ENCODE measurements at regions not wholly inside any gene's neighbourhood (a gene's known extent, or its start where the extent isn't known, plus 50 kb on each side); places are given as distances from the start of the nearest gene placed in this dataset.

DNA sequence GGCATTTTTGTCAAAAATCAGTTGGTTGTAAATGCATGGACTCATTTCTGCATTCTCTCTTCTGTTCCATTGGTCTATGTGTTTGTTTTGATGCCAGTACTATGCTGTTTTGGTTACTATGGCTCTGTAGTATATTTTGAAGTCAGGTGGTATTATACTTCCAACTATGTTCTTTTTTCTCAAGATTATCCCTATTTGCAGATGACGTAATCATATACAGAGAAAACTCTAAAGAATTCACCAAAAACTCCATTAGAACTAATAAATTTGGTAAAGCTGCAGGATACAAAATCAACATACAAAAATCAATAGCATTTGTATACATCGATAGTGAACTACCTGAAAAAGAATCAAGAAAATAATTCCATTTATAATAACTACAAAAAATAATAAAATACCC is 253.1 kb upstream of the NEGR1 start:
- Histone ChIP-seq H3K4me3 (ENCODE audit: control extremely low read depth in 1 of 5, extremely low read depth in 1 of 5, insufficient read depth in 1 of 5, low read depth in 2 of 5, low read length in 4 of 5) (no peak overlapping the region), H3K79me2 (ENCODE audit: control insufficient read depth, insufficient read depth, low read length) (no peaks in the 10 kb centered on the region), H3K27ac (ENCODE audit: low read length in 2 of 2) (no peak overlapping the region), H3K9me3 (ENCODE audit: control extremely low read depth in 1 of 3, control insufficient read depth in 2 of 3, insufficient read depth in 1 of 3, low read length in 2 of 3) (no peaks in the 10 kb centered on the region), H2AFZ (ENCODE audit: insufficient read depth, low read depth, low read length, poor library complexity, severe bottlenecking) (no peak overlapping the region), H3K4me2 (replicated peaks; ENCODE audit: low read depth, low read length, poor library complexity, severe bottlenecking) (no peak overlapping the region), H3K27me3 (replicated peaks in 1 of 4; ENCODE audit: control extremely low read depth in 1 of 4, control insufficient read depth in 3 of 4, insufficient read depth in 4 of 4, low read length in 3 of 4) (no peaks in the 10 kb centered on the region), H3K4me1 (ENCODE audit: control insufficient read depth in 2 of 2, insufficient read depth in 2 of 2, low read length in 2 of 2) (no peaks in the 10 kb centered on the region), H4K20me1 (ENCODE audit: control insufficient read depth, insufficient read depth, low read length, poor library complexity, severe bottlenecking) (no peaks in the 10 kb centered on the region), H3K9ac (ENCODE audit: low read length) (no peak overlapping the region), H3K36me3 (replicated peaks in 1 of 2; ENCODE audit: control extremely low read depth in 1 of 2, control insufficient read depth in 1 of 2, extremely low read depth in 1 of 2, insufficient read depth in 2 of 2, low read length in 1 of 2) (no peaks in the 10 kb centered on the region)
- H3K4me1 Mint-ChIP-seq, result no peaks in the 10 kb centered on the region
- no peak overlapping the region for H3K27ac Mint-ChIP-seq
- H3K9me3 Mint-ChIP-seq (ENCODE audit: insufficient read depth), result peaks cover 3% of the 10 kb centered on the region
- TF ChIP-seq EZH2 (IDR thresholded peaks at IDR 0.05; ENCODE audit: borderline replicate concordance, insufficient read depth, low read depth, low read length, poor library complexity, severe bottlenecking) (no peak), CTCF (IDR thresholded peaks at IDR 0.05) (no peak)
- ChIA-PET CTCF (no interaction called here), POLR2A (no interaction called here)
- DNase-seq (no peak), ATAC-seq (ENCODE audit: low read depth) (no peak)
- no peaks in the 10 kb centered on the region for H3K27me3 Mint-ChIP-seq
- no CpG with 5 or more reads among the region's 2 CpGs for WGBS (ENCODE audit: insufficient coverage)
- intact Hi-C loops (cut with micrococcal nuclease), result no loop called here
- no peak overlapping the region for H3K4me3 Mint-ChIP-seq

DNA sequence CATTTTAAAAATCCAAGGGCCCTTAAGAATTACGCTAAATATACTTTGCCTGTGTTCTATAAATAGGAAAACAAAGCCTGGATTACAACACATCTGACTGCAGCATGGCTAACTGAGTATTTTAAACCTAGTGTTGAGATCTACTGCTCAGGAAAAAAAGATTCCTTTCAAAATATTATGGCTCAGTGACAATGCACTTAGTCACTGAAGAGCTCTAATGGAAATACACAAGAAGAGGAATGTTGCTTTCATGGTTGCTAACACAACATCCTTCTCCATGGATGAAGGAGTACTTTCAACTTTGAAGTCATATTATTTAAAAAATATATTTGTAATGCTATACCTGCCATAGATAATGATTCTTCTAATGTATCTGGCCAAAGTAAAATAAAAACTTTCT is 248.3 kb upstream of the NEGR1 start:
- Histone ChIP-seq H3K9ac (ENCODE audit: low read length) (no peak overlapping the region), H3K4me1 (ENCODE audit: control insufficient read depth in 2 of 2, insufficient read depth in 2 of 2, low read length in 2 of 2) (no peaks in the 10 kb centered on the region), H3K36me3 (replicated peaks in 1 of 2; ENCODE audit: control extremely low read depth in 1 of 2, control insufficient read depth in 1 of 2, extremely low read depth in 1 of 2, insufficient read depth in 2 of 2, low read length in 1 of 2) (no peaks in the 10 kb centered on the region), H3K79me2 (ENCODE audit: control insufficient read depth, insufficient read depth, low read length) (no peaks in the 10 kb centered on the region), H3K4me3 (ENCODE audit: control extremely low read depth in 1 of 5, extremely low read depth in 1 of 5, insufficient read depth in 1 of 5, low read depth in 2 of 5, low read length in 4 of 5) (no peak overlapping the region), H2AFZ (ENCODE audit: insufficient read depth, low read depth, low read length, poor library complexity, severe bottlenecking) (no peak overlapping the region), H3K27ac (ENCODE audit: low read length in 2 of 2) (no peak overlapping the region), H4K20me1 (ENCODE audit: control insufficient read depth, insufficient read depth, low read length, poor library complexity, severe bottlenecking) (no peaks in the 10 kb centered on the region), H3K27me3 (replicated peaks in 1 of 4; ENCODE audit: control extremely low read depth in 1 of 4, control insufficient read depth in 3 of 4, insufficient read depth in 4 of 4, low read length in 3 of 4) (no peaks in the 10 kb centered on the region), H3K4me2 (replicated peaks; ENCODE audit: low read depth, low read length, poor library complexity, severe bottlenecking) (no peak overlapping the region), H3K9me3 (ENCODE audit: control extremely low read depth in 1 of 3, control insufficient read depth in 2 of 3, insufficient read depth in 1 of 3, low read length in 2 of 3) (no peaks in the 10 kb centered on the region)
- no peak for DNase-seq
- intact Hi-C loops (cut with micrococcal nuclease), result no loop called here
- Mint-ChIP-seq H3K27me3 (no peaks in the 10 kb centered on the region), H3K4me3 (no peak overlapping the region), H3K4me1 (no peaks in the 10 kb centered on the region), H3K9me3 (ENCODE audit: insufficient read depth) (no peaks in the 10 kb centered on the region), H3K27ac (no peak overlapping the region)
- WGBS (ENCODE audit: insufficient coverage), result no CpG with 5 or more reads among the region's 1 CpG
- POLR2A ChIA-PET, result no interaction called here
- CTCF ChIA-PET, result no interaction called here
- TF ChIP-seq CTCF (IDR thresholded peaks at IDR 0.05), result no peak
- no peak for TF ChIP-seq EZH2 (IDR thresholded peaks at IDR 0.05; ENCODE audit: borderline replicate concordance, insufficient read depth, low read depth, low read length, poor library complexity, severe bottlenecking)
- ATAC-seq (ENCODE audit: low read depth), result no peak

Measured in B cell (primary cell).